GM12873 (cell line): ENCODE measurements at regions not wholly inside any gene's neighbourhood (a gene's known extent, or its start where the extent isn't known, plus 50 kb on each side); places are given as distances from the start of the nearest gene placed in this dataset.

ENCODE experiments used
- TF ChIP-seq, protein P1 (sequence below): IDR thresholded peaks from 2 replicates; pipeline ENCODE4 v1.5.1; 2012; ENCODE audit warnings: low read depth, mild to moderate bottlenecking, moderate library complexity, low read length, control low read depth; ENCODE audit not compliant: insufficient read depth; ENCODE audit errors: missing control alignments

DNA sequence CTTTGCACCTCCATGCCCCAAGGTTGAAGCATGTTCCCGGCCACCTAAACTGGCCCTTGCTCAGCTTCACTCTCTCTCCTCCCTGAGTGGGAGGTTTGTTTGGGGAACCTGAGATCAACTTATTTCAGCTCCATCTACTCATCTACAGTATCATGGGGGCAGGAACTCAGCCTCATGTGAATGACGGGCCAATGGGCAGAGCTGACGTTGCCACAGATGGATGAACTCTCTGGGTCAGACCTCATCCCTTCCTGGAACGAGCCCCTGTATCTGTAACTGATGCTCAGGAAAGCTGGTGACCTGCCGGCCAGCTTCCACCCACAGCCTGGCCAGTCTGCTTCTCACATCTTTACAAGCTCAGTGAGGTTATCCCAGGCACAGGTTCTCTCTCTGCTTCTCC, 369.6 kb downstream of the IRX2 start:
- TF ChIP-seq, protein P1, sequence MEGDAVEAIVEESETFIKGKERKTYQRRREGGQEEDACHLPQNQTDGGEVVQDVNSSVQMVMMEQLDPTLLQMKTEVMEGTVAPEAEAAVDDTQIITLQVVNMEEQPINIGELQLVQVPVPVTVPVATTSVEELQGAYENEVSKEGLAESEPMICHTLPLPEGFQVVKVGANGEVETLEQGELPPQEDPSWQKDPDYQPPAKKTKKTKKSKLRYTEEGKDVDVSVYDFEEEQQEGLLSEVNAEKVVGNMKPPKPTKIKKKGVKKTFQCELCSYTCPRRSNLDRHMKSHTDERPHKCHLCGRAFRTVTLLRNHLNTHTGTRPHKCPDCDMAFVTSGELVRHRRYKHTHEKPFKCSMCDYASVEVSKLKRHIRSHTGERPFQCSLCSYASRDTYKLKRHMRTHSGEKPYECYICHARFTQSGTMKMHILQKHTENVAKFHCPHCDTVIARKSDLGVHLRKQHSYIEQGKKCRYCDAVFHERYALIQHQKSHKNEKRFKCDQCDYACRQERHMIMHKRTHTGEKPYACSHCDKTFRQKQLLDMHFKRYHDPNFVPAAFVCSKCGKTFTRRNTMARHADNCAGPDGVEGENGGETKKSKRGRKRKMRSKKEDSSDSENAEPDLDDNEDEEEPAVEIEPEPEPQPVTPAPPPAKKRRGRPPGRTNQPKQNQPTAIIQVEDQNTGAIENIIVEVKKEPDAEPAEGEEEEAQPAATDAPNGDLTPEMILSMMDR: no peak

DNA sequence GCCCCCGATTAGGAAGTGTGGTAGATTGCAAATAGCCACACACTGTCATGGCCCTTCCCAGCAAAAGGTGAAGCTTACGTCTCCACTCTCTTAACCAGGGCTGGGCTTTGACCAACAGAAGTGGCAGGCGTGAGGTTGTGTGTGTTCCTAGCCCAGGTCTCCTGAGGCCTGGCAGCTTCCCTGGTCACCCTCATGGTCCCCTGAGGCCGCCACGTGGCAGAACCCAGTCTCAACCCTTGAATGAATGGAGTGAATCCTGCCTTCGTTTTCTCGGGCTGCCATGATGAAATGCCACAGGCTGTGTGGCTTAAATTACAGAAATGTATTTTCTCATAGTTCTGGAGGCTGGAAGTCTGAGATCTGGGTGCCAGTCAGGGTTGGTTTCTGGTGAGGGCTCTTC, 370.4 kb downstream of the IRX2 start:
- TF ChIP-seq, protein P1: no peak

DNA sequence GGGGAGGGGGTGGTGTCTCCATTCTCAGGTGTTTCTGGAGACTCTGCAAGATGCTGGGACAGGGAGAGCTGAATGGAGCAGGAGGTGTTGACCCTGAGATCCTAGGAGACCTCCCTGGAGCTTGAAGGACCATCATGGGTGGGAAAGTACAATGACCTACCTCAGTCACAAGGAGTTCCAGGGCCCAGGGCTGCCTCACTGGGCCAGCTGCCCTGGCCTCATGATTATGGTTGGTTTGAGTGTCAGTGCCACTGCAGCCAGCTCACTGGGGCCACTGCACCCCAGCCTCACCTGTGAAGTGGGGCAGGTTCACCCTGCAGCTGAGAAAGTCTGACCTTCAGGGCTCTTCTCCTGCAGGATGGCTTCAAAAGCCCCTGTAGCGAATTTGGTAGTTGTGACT, 372.5 kb downstream of the IRX2 start:
- TF ChIP-seq, protein P1: no peak

DNA sequence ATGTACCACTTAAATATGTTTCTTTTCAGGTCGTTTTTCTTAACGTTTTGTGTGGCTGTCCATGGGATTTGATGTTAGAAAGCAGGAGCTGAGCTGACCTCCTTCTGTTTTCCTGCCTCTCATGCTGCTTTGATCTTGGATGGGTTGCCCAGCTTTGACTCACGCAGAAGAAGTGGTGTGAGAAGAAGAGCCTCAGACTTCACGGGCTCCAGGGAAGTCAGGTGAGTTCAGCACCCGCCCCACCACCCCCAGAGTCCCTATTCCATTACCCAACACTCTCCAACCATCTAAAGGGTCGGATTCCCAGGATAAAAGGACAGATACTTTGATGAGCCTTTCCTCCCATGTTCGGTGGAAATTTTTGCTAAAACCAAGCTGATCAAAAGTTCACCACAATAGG, 373.4 kb downstream of the IRX2 start:
- TF ChIP-seq, protein P1: no peak

DNA sequence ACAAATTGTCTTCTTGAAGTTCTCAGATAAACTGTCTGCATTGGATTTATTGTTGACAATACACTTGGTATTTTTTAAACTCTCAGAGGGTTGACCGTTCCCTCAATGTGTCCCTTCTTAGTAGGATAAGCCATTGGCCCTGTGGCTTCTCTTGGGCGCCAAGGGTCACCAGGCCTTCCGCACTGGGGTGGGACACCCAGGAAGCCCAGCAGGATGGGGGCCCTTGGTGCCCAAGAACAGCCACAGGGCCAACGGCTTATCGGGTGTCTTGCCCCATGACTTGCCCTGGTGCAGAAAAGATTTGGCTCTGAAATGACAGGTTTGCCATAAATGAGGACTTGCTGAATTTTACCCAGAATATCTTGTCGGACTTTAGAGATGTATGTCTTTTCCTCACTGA, 375.0 kb downstream of the IRX2 start:
- TF ChIP-seq, protein P1: no peak

DNA sequence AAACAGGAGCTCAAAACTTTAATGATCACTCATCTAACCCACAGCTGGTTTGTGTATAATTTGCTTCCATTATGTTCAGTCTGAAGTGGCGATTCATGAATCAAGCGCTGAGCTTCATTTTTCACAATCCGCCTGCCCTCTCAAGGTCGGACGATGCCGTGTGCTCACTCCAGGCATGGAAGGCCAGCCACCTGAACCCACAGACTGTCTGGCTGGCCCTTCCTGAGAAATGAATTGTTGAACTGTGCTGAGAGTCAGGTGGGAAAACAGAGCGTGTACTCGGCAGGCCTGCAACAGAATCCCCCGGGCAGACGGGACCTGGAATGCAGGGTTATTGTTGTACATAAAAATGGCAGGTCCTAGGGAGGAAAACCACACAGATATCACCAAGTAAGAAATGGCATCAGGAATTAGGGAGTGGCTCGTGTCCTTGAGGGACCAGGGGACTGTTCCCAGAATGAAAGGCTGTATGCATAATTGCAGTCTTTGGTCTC, 375.7 kb downstream of the IRX2 start:
- TF ChIP-seq, protein P1: no peak

DNA sequence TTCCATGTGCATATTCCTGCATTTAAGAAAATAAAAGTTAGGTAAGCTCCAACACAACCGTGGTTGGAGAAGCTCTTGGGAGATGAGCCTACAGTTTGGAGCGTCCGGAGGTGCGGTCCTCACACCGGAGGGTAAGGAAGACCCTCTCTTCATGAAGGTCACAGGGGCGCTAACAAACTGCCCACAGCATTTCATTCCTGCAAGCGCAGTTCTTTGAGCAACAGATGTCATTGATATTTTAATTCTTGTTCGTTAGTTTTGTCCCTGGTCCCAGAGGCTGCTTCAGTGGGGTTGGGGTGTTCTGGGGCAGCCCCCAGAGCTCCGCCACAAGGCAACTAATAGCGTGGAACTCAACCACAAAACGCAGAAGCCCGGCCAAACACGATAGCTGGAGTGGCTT, 376.2 kb downstream of the IRX2 start:
- TF ChIP-seq, protein P1: no peak

DNA sequence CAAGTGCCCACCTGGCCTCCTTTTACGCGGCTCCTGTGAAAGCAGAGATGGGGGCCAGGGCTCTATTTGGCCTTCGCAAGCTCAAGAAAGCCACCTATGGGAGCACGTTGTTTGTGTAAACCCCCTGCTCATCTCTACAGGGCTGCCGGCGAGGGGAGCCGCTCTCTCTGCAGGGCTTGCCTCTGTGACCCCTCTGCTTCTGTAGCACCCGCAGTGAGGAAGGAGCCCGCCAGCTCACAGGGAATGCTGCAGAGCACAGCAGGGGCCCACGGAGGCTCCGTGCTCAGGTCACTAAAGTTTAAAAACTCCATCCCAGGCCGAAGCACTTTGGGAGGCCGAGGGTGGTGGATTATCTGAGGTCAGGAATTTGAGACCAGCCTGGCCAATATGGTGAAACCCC, 376.8 kb downstream of the IRX2 start:
- TF ChIP-seq, protein P1: no peak
